Body of pancreas (tissue), 4 donors: ENCODE measurements at regions not wholly inside any gene's neighbourhood (a gene's known extent, or its start where the extent isn't known, plus 50 kb on each side); places are given as distances from the start of the nearest gene placed in this dataset.

Experiments
- ATAC-seq: fragments of 150-250 bp; one replicate; pipeline ENCODE4 v1.9.1; 2016
- DNase-seq, 4 donors: peaks; one replicate each; pipeline ENCODE4 v3.0.0-alpha.2; 2019
- H3K27ac ChIP-seq, 4 donors: fragments of 200-600 bp; sonication (generic); 1 replicate in 3 of 4; 2 replicates in 1 of 4; pipeline versions ENCODE4 v1.5.1 to v1.6.1; 2016 to 2019; ENCODE audit warnings: mild to moderate bottlenecking in 1 of 4, mixed read lengths in 1 of 4, moderate library complexity in 1 of 4
- H3K27me3 ChIP-seq, 2 donors: fragments of 200-600 bp; sonication (generic); one replicate each; pipeline ENCODE4 v1.6.0; 2016; ENCODE audit warnings: mild to moderate bottlenecking in 1 of 2
- H3K36me3 ChIP-seq, 2 donors: fragments of 200-600 bp; sonication (generic); replicated peaks in 1 of 2; 2 replicates each; pipeline ENCODE4 v1.5.1; 2016; ENCODE audit warnings: low read depth in 2 of 2; ENCODE audit not compliant: insufficient read depth in 1 of 2
- H3K4me1 ChIP-seq: fragments of 200-600 bp; sonication (generic); one replicate; pipeline ENCODE4 v1.6.0; 2016
- H3K4me3 ChIP-seq, 2 donors: fragments of 200-600 bp; sonication (generic); 1 replicate in 1 of 2; 2 replicates in 1 of 2; pipeline ENCODE4 v1.5.1; 2016 to 2019
- H3K9me3 ChIP-seq, 3 donors: fragments of 200-600 bp; sonication (generic); 1 replicate in 2 of 3; 2 replicates in 1 of 3; pipeline ENCODE4 v1.5.1; 2016
- CTCF ChIP-seq, 7 experiments: fragments of 450-650 bp in 4 of 7; fragments of 200-600 bp in 3 of 7; sonication (generic) in 3 of 7; IDR thresholded peaks; one replicate each; pipeline ENCODE4 v1.5.1; 2016 to 2019; ENCODE audit warnings: antibody characterized with exemption in 7 of 7
- POLR2A ChIP-seq, 3 donors: fragments of 450-650 bp; IDR thresholded peaks; one replicate each; pipeline ENCODE4 v1.6.1; 2016; ENCODE audit warnings: antibody characterized with exemption in 3 of 3, mild to moderate bottlenecking in 2 of 3
- WGBS, 2 donors: methylation state at CpG; one replicate each; pipeline ENCODE4 v1.1.5; 2017; 5-methylcytosine and 5-hydroxymethylcytosine counted together
- intact Hi-C: fragments of 100-400 bp; cut with DNase I; formaldehyde crosslinking; loops from one replicate; pipeline ENCODE4 v1.15.1; 2023

- Histone ChIP-seq H3K9me3 (no peaks in the 10 kb centered on the region), H3K27ac (no peak overlapping the region), H3K4me3 (no peak overlapping the region), H3K27me3 (no peaks in the 10 kb centered on the region), H3K36me3 (no peaks in the 10 kb centered on the region), H3K4me1 (no peaks in the 10 kb centered on the region)
- DNase-seq: no peak
- TF ChIP-seq CTCF (IDR thresholded peaks at IDR 0.05): no peak
- no peak for TF ChIP-seq POLR2A (IDR thresholded peaks at IDR 0.05)
- WGBS, 2 donors: 57 to 67% methylated on average over 6 of the region's 6 CpGs
- intact Hi-C loops: no loop called here
- no peak for ATAC-seq
These were observed 108.5 kb upstream of the ADAMTS16 start for GRCh38 chr5:5031665-5032064.

GRCh38 chr5:5037674-5038073 is 102.5 kb upstream of the ADAMTS16 start:
- Histone ChIP-seq H3K27me3 (no peaks in the 10 kb centered on the region), H3K36me3 (no peaks in the 10 kb centered on the region), H3K9me3 (no peaks in the 10 kb centered on the region), H3K4me3 (no peak overlapping the region), H3K4me1 (no peaks in the 10 kb centered on the region), H3K27ac (no peak overlapping the region)
- no peak for ATAC-seq
- no peak for DNase-seq
- WGBS, 2 donors: 28 to 48% methylated on average over 1 of the region's 1 CpG
- intact Hi-C loops: no loop called here
- TF ChIP-seq POLR2A (IDR thresholded peaks at IDR 0.05): no peak
- TF ChIP-seq CTCF (IDR thresholded peaks at IDR 0.05): no peak

- Histone ChIP-seq H3K27me3 (no peaks in the 10 kb centered on the region), H3K4me3 (no peak overlapping the region), H3K27ac (no peak overlapping the region), H3K9me3 (no peaks in the 10 kb centered on the region), H3K4me1 (no peaks in the 10 kb centered on the region), H3K36me3 (no peaks in the 10 kb centered on the region)
- ATAC-seq (no peak), DNase-seq (no peak)
- WGBS, 2 donors: 44 to 65% methylated on average over 4 of the region's 4 CpGs
- TF ChIP-seq CTCF (IDR thresholded peaks at IDR 0.05) (no peak), POLR2A (IDR thresholded peaks at IDR 0.05) (no peak)
- intact Hi-C loops: no loop called here
These were observed 100.2 kb upstream of the ADAMTS16 start for GRCh38 chr5:5039918-5040317.

- Histone ChIP-seq H3K27ac (no peak overlapping the region), H3K4me1 (no peaks in the 10 kb centered on the region), H3K4me3 (no peak overlapping the region), H3K9me3 (no peaks in the 10 kb centered on the region), H3K27me3 (no peaks in the 10 kb centered on the region), H3K36me3 (no peaks in the 10 kb centered on the region)
- intact Hi-C loops: no loop called here
- TF ChIP-seq POLR2A (IDR thresholded peaks at IDR 0.05) (no peak), CTCF (IDR thresholded peaks at IDR 0.05) (no peak)
- DNase-seq (no peak), ATAC-seq (no peak)
- WGBS, 2 donors: 63 to 84% methylated on average over 3 of the region's 3 CpGs
These were observed 99.4 kb upstream of the ADAMTS16 start for GRCh38 chr5:5040712-5041111.

GRCh38 chr5:5042806-5043205 is 97.3 kb upstream of the ADAMTS16 start:
- no peaks in the 10 kb centered on the region for H3K36me3 ChIP-seq
- DNase-seq (no peak), ATAC-seq (no peak)
- no peaks in the 10 kb centered on the region for H3K9me3 ChIP-seq
- TF ChIP-seq POLR2A (IDR thresholded peaks at IDR 0.05) (no peak), CTCF (IDR thresholded peaks at IDR 0.05) (no peak)
- H3K27me3 ChIP-seq: no peaks in the 10 kb centered on the region
- no peaks in the 10 kb centered on the region for H3K4me1 ChIP-seq
- no peak overlapping the region for H3K4me3 ChIP-seq
- intact Hi-C loops: no loop called here
- H3K27ac ChIP-seq: no peak overlapping the region
